ENCODE measurements at regions not wholly inside any gene's neighbourhood (a gene's known extent, or its start where the extent isn't known, plus 50 kb on each side); places are given as distances from the start of the nearest gene placed in this dataset.

GRCh38 chr16:59090541-59090940, 356.4 kb upstream of the GOT2 start:
- no peak for FAIRE-seq

GRCh38 chr16:59088431-59088830, 354.3 kb upstream of the GOT2 start:
- TF ChIP-seq CTCF (IDR thresholded peaks at IDR 0.05; ENCODE audit: insufficient read depth, low read length, severe bottlenecking): no peak
- DNase-seq (ENCODE audit: low read depth): no peak
- Histone ChIP-seq H3K4me3 (ENCODE audit: low read depth, low read length) (no peak overlapping the region), H3K27me3 (ENCODE audit: control insufficient read depth, insufficient read depth, low read length) (no peaks in the 10 kb centered on the region), H3K36me3 (ENCODE audit: control insufficient read depth, insufficient read depth, low read length) (no peaks in the 10 kb centered on the region)
- FAIRE-seq: no peak

More at GRCh38 chr16:59090541-59090940, 356.4 kb upstream of the GOT2 start:
- no peaks in the 10 kb centered on the region for H3K36me3 ChIP-seq (ENCODE audit: control insufficient read depth, insufficient read depth, low read length)
- no peak for DNase-seq (ENCODE audit: low read depth)
- TF ChIP-seq CTCF (IDR thresholded peaks at IDR 0.05; ENCODE audit: insufficient read depth, low read length, severe bottlenecking): no peak
- H3K27me3 ChIP-seq (ENCODE audit: control insufficient read depth, insufficient read depth, low read length): no peaks in the 10 kb centered on the region
- H3K4me3 ChIP-seq (ENCODE audit: low read depth, low read length): no peak overlapping the region

GRCh38 chr16:59087641-59088040, 353.5 kb upstream of the GOT2 start:
- DNase-seq (ENCODE audit: low read depth) (no peak), FAIRE-seq (no peak)
- no peak for TF ChIP-seq CTCF (IDR thresholded peaks at IDR 0.05; ENCODE audit: insufficient read depth, low read length, severe bottlenecking)
- no peak overlapping the region for H3K4me3 ChIP-seq (ENCODE audit: low read depth, low read length)
- no peaks in the 10 kb centered on the region for H3K27me3 ChIP-seq (ENCODE audit: control insufficient read depth, insufficient read depth, low read length)
- H3K36me3 ChIP-seq (ENCODE audit: control insufficient read depth, insufficient read depth, low read length): no peaks in the 10 kb centered on the region

GRCh38 chr16:59067205-59067604, 333.1 kb upstream of the GOT2 start:
- Histone ChIP-seq H3K36me3 (ENCODE audit: control insufficient read depth, insufficient read depth, low read length) (no peaks in the 10 kb centered on the region), H3K4me3 (ENCODE audit: low read depth, low read length) (no peak overlapping the region), H3K27me3 (ENCODE audit: control insufficient read depth, insufficient read depth, low read length) (no peaks in the 10 kb centered on the region)
- FAIRE-seq: no peak
- DNase-seq (ENCODE audit: low read depth): no peak
- TF ChIP-seq CTCF (IDR thresholded peaks at IDR 0.05; ENCODE audit: insufficient read depth, low read length, severe bottlenecking): no peak

GRCh38 chr16:59060207-59060606, 326.1 kb upstream of the GOT2 start:
- peak; percentile 50 for DNase-seq (ENCODE audit: low read depth)

More at GRCh38 chr16:59060207-59060606, 326.1 kb upstream of the GOT2 start:
- FAIRE-seq: no peak
- Histone ChIP-seq H3K36me3 (ENCODE audit: control insufficient read depth, insufficient read depth, low read length) (no peaks in the 10 kb centered on the region), H3K27me3 (ENCODE audit: control insufficient read depth, insufficient read depth, low read length) (no peaks in the 10 kb centered on the region), H3K4me3 (ENCODE audit: low read depth, low read length) (no peak overlapping the region)
- TF ChIP-seq CTCF (IDR thresholded peaks at IDR 0.05; ENCODE audit: insufficient read depth, low read length, severe bottlenecking): no peak

All from bronchial epithelial cell (primary cell).